HepG2 (cell line): ENCODE measurements at regions not wholly inside any gene's neighbourhood (a gene's known extent, or its start where the extent isn't known, plus 50 kb on each side); places are given as distances from the start of the nearest gene placed in this dataset.

ENCODE experiments used
- ATAC-seq: fragments of 200-7000 bp; cut with Tn5 transposase; 3 replicates; pipeline ENCODE4 v1.9.1; 2020; ENCODE audit warnings: mild to moderate bottlenecking, moderate library complexity
- BruUV-seq: library from RNA; stranded (reverse); fragments of 400-500 nt; replicated peaks from 2 replicates; lab custom pipeline; 2021; lab: Mats Ljungman, UMichigan
- CTCF ChIA-PET: fragments of 300-600 bp; formaldehyde crosslinking; extraction: SDS; loops from one replicate; lab custom pipeline; 2021; ENCODE audit warnings: low total read pairs, inconsistent platforms, low intra/inter-chr PET ratio; lab: Yijun Ruan, JAX
- POLR2A ChIA-PET: fragments of 350-600 bp; sonication (Branson Sonifier 250); formaldehyde crosslinking; loops from one replicate; lab custom pipeline; 2020; ENCODE audit warnings: antibody characterized with exemption, inconsistent platforms; lab: Yijun Ruan, JAX
- DNase-seq: peaks from one replicate; pipeline ENCODE4 v3.0.0-alpha.2; 2015; ENCODE audit warnings: low spot score
- FAIRE-seq: peaks from 3 replicates; lab custom pipeline; 2011; peaks lifted over from hg19 to GRCh38; lab: Jason Lieb, UNC
- H2AFZ ChIP-seq: one replicate; pipeline ENCODE4 v1.6.1; 2011; ENCODE audit warnings: low read length, inconsistent platforms
- H3K27ac ChIP-seq: fragments of 300-600 bp; 3 replicates; pipeline ENCODE4 v1.8.0; 2011; ENCODE audit warnings: mixed run types, mild to moderate bottlenecking, mixed read lengths, low read length, inconsistent platforms; ENCODE audit not compliant: insufficient read depth; ENCODE audit errors: extremely low read length
- H3K27me3 ChIP-seq, 2 experiments: fragments of 200-600 bp in 1 of 2; 2 replicates in 1 of 2; 3 replicates in 1 of 2; pipeline versions ENCODE4 v1.6.0 to v1.8.0; 2011; ENCODE audit warnings: low read length in 2 of 2, mild to moderate bottlenecking in 2 of 2, moderate library complexity in 2 of 2, inconsistent platforms in 1 of 2; ENCODE audit not compliant: insufficient read depth in 2 of 2, control insufficient read depth in 1 of 2
- H3K36me3 ChIP-seq, 2 experiments: fragments of 200-600 bp in 1 of 2; replicated peaks in 1 of 2; 2 replicates in 1 of 2; 3 replicates in 1 of 2; pipeline versions ENCODE4 v1.5.1 to v1.8.0; 2011; ENCODE audit warnings: low read length in 2 of 2, inconsistent platforms in 1 of 2; ENCODE audit not compliant: insufficient read depth in 2 of 2, control insufficient read depth in 1 of 2
- H3K4me1 ChIP-seq: 2 replicates; pipeline ENCODE4 v1.5.1; 2012; ENCODE audit warnings: low read length, inconsistent platforms; ENCODE audit not compliant: insufficient read depth
- H3K4me2 ChIP-seq: 2 replicates; pipeline ENCODE4 v1.6.0; 2011; ENCODE audit warnings: low read depth, low read length, inconsistent platforms
- H3K4me3 ChIP-seq, 3 experiments: fragments of 200-600 bp in 1 of 3; sonication (generic), shearing (Covaris generic) in 1 of 3; replicated peaks in 1 of 3; 2 replicates each; pipeline ENCODE4 v1.5.1; 2011 to 2016; ENCODE audit warnings: low read length in 3 of 3, inconsistent platforms in 2 of 3, low read depth in 2 of 3, mild to moderate bottlenecking in 2 of 3, control low read depth in 1 of 3, mixed read lengths in 1 of 3; ENCODE audit not compliant: insufficient read depth in 1 of 3
- H3K79me2 ChIP-seq: one replicate; pipeline ENCODE4 v1.6.1; 2011; ENCODE audit warnings: low read length, inconsistent platforms; ENCODE audit not compliant: insufficient read depth
- H3K9ac ChIP-seq: 2 replicates; pipeline ENCODE4 v1.6.0; 2011; ENCODE audit warnings: mild to moderate bottlenecking, low read depth, low read length, inconsistent platforms; ENCODE audit not compliant: insufficient read depth
- H3K9me3 ChIP-seq: 2 replicates; pipeline ENCODE4 v1.5.1; 2012; ENCODE audit warnings: mild to moderate bottlenecking, low read length
- H4K20me1 ChIP-seq: 2 replicates; pipeline ENCODE4 v1.6.0; 2011; ENCODE audit warnings: inconsistent platforms, mild to moderate bottlenecking, low read length, moderate library complexity; ENCODE audit not compliant: insufficient read depth
- HNRNPL ChIP-seq: fragments of 200-400 bp; formaldehyde crosslinking; IDR thresholded peaks from 2 replicates; pipeline ENCODE4 v1.6.1; 2017; ENCODE audit warnings: mild to moderate bottlenecking, low read depth, low read length
- JUNB ChIP-seq: sonication (generic); formaldehyde crosslinking; IDR thresholded peaks from 2 replicates; pipeline ENCODE4 v1.8.0; 2022; ENCODE audit warnings: missing genetic modification reagents, mild to moderate bottlenecking, borderline replicate concordance
- KDM2A ChIP-seq: sonication (generic); formaldehyde crosslinking; IDR thresholded peaks from 2 replicates; pipeline ENCODE4 v1.4.0; 2020; ENCODE audit warnings: low read depth, missing genetic modification reagents, borderline replicate concordance
- PAX8 ChIP-seq: sonication (generic); formaldehyde crosslinking; IDR thresholded peaks from 2 replicates; pipeline ENCODE4 v1.8.0; 2022; ENCODE audit warnings: mild to moderate bottlenecking, missing genetic modification reagents, borderline replicate concordance
- RORA ChIP-seq: sonication (generic); formaldehyde crosslinking; IDR thresholded peaks from 2 replicates; pipeline ENCODE4 v1.5.0; 2020; ENCODE audit warnings: mild to moderate bottlenecking, missing genetic modification reagents, moderate library complexity
- SCMH1 ChIP-seq: sonication (generic); formaldehyde crosslinking; IDR thresholded peaks from 2 replicates; pipeline ENCODE4 v1.9.0; 2021; ENCODE audit warnings: missing genetic modification reagents, mild to moderate bottlenecking, borderline replicate concordance
- SIN3A ChIP-seq: IDR thresholded peaks from 2 replicates; pipeline ENCODE4 v1.6.1; 2011; ENCODE audit warnings: low read depth, mild to moderate bottlenecking, control low read depth, low read length, borderline replicate concordance
- TBP ChIP-seq: sonication (generic); formaldehyde crosslinking; IDR thresholded peaks from 2 replicates; pipeline ENCODE4 v1.5.0; 2020; ENCODE audit warnings: missing genetic modification reagents
- TFAP4 ChIP-seq: sonication (generic); IDR thresholded peaks from 2 replicates; pipeline ENCODE4 v1.6.1; 2016; ENCODE audit warnings: low read depth, borderline replicate concordance
- TSC22D2 ChIP-seq: sonication (generic); formaldehyde crosslinking; IDR thresholded peaks from 2 replicates; pipeline ENCODE4 v1.5.1; 2020; ENCODE audit warnings: missing genetic modification reagents, mild to moderate bottlenecking, borderline replicate concordance
- ZNF160 ChIP-seq: sonication (generic); formaldehyde crosslinking; IDR thresholded peaks from 2 replicates; pipeline ENCODE4 v1.8.0; 2022; ENCODE audit warnings: mild to moderate bottlenecking, inconsistent platforms, missing genetic modification reagents
- ZNF317 ChIP-seq: sonication (generic); formaldehyde crosslinking; IDR thresholded peaks from 2 replicates; pipeline ENCODE4 v1.5.0; 2020; ENCODE audit warnings: mild to moderate bottlenecking, missing genetic modification reagents
- ZNF543 ChIP-seq: sonication (generic); formaldehyde crosslinking; IDR thresholded peaks from 2 replicates; pipeline ENCODE4 v1.4.0; 2020; ENCODE audit warnings: mild to moderate bottlenecking, missing genetic modification reagents
- WGBS: methylation state at CpG from one replicate; pipeline ENCODE4 v1.1.6; 2017; ENCODE audit warnings: low lambda C conversion rate; 5-methylcytosine and 5-hydroxymethylcytosine counted together
- in situ Hi-C: cut with HindIII; loops from 2 replicates; pipeline ENCODE4 v1.10.0; 2017; ENCODE audit warnings: low pct_unique_long_range_greater_than_20kb; ENCODE audit not compliant: extremely low pct_ligation_motif_present
- intact Hi-C: fragments of 100-400 bp; cut with micrococcal nuclease; formaldehyde crosslinking; loops from one replicate; pipeline ENCODE4 v1.10.0; 2022; ENCODE audit not compliant: unreplicated experiment
- TF ChIP-seq, protein P1 (sequence below): sonication (generic); formaldehyde crosslinking; conservative IDR thresholded peaks from 2 replicates; pipeline ENCODE4 v1.4.0; 2020; ENCODE audit warnings: missing genetic modification reagents

DNA sequence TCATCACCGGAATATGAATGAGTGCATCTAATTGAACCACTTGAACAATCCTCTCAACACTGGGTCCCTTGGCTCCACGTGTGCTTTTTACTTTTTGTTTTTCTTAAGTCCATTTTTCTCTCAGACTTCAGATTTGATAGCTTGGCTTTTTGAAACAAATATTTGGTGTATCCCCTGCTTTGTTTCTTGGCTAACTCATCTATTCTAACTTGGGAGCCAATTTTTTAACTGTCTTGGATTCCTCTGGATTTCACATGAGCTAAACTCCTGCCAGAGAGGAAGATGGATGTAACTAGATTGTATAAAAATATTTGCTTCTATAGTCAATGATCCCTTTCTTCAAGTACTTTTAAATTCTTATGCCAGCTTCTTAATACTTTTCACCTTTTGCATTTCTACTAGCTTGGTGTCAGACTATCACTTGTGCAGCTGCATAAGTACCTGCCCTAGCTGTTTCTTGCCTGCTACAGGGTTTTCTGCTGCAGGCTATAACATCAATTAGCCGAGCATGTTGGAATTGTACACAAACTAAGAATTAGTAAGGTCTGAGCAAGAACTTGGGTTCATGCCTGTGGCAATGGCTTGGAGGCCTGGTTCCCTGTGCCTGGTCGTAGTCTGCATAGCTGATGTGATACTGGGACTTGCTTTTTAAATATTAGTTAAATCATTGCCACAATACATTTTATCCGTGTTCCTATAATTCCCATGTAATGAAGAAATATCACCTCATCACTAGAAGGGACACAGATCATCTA is 281.5 kb downstream of the EN1 start:
- Histone ChIP-seq H2AFZ (no peak overlapping the region), H3K79me2 (no peaks in the 10 kb centered on the region), H3K27me3 (no peaks in the 10 kb centered on the region), H4K20me1 (no peaks in the 10 kb centered on the region), H3K27ac (no peak overlapping the region), H3K9me3 (no peaks in the 10 kb centered on the region), H3K9ac (no peak overlapping the region), H3K36me3 (no peaks in the 10 kb centered on the region), H3K4me3 (no peak overlapping the region), H3K4me2 (no peak overlapping the region), H3K4me1 (no peaks in the 10 kb centered on the region)
- ChIA-PET POLR2A (no interaction called here), CTCF (no interaction called here)
- intact Hi-C loops: no loop called here
- DNase-seq: no peak
- TF ChIP-seq TFAP4 (no peak), ZNF543 (no peak), ZNF317 (no peak), JUNB (CRISPR knock-in tag) (no peak), KDM2A (CRISPR knock-in tag) (no peak), TSC22D2 (CRISPR knock-in tag) (no peak), RORA (CRISPR knock-in tag) (no peak), PAX8 (no peak), ZNF160 (no peak), SIN3A (no peak), SCMH1 (CRISPR knock-in tag) (no peak), TBP (CRISPR knock-in tag) (no peak), HNRNPL (no peak)
- TF ChIP-seq, protein P1, sequence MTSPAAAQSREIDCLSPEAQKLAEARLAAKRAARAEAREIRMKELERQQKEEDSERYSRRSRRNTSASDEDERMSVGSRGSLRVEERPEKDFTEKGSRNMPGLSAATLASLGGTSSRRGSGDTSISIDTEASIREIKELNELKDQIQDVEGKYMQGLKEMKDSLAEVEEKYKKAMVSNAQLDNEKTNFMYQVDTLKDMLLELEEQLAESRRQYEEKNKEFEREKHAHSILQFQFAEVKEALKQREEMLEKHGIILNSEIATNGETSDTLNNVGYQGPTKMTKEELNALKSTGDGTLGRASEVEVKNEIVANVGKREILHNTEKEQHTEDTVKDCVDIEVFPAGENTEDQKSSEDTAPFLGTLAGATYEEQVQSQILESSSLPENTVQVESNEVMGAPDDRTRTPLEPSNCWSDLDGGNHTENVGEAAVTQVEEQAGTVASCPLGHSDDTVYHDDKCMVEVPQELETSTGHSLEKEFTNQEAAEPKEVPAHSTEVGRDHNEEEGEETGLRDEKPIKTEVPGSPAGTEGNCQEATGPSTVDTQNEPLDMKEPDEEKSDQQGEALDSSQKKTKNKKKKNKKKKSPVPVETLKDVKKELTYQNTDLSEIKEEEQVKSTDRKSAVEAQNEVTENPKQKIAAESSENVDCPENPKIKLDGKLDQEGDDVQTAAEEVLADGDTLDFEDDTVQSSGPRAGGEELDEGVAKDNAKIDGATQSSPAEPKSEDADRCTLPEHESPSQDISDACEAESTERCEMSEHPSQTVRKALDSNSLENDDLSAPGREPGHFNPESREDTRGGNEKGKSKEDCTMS (CRISPR knock-in tag): no peak
- no peak for FAIRE-seq
- ATAC-seq: no peak
- BruUV-seq: no TSS peak
- WGBS: 20% methylated on average over 5 of the region's 5 CpGs
- in situ Hi-C loops: no loop called here
